NCI-H128 (cell line): ENCODE measurements at regions not wholly inside any gene's neighbourhood (a gene's known extent, or its start where the extent isn't known, plus 50 kb on each side); places are given as distances from the start of the nearest gene placed in this dataset.
"Not testable (repeated sequence)": the region's sequence is repeated elsewhere in the genome, so short reads cannot be mapped to it uniquely, and the experiment has no call there.

ENCODE experiments used
- DNase-seq: peaks from one replicate; lab custom pipeline; 2025; ENCODE audit not compliant: unreplicated experiment; lab: John Stamatoyannopoulos, UW

GRCh38 chr5:40233268-40233667 lies 446.4 kb upstream of the PTGER4 start:
- DNase-seq = no peak

- DNase-seq = no peak
Measured at GRCh38 chr5:40227931-40228330, 451.8 kb upstream of the PTGER4 start.

GRCh38 chr5:40227366-40227765 lies 452.3 kb upstream of the PTGER4 start:
- DNase-seq = no peak

GRCh38 chr5:40226906-40227305 lies 452.8 kb upstream of the PTGER4 start:
- DNase-seq = no peak

- not testable (repeated sequence) for DNase-seq
Measured at GRCh38 chr5:40225147-40225546, 454.6 kb upstream of the PTGER4 start.

GRCh38 chr5:40224421-40224820 lies 455.3 kb upstream of the PTGER4 start:
- no peak for DNase-seq

GRCh38 chr5:40223884-40224402 lies 455.8 kb upstream of the PTGER4 start:
- DNase-seq = no peak

GRCh38 chr5:40221796-40222195 lies 457.9 kb upstream of the PTGER4 start:
- no peak for DNase-seq

GRCh38 chr5:40221255-40221654 lies 458.5 kb upstream of the PTGER4 start:
- DNase-seq = no peak

GRCh38 chr5:40220260-40220659 lies 459.5 kb upstream of the PTGER4 start:
- no peak for DNase-seq

GRCh38 chr5:40217553-40217952 lies 462.2 kb upstream of the PTGER4 start:
- no peak for DNase-seq

- DNase-seq = no peak
Measured at GRCh38 chr5:40210694-40211093, 469.0 kb upstream of the PTGER4 start.

GRCh38 chr5:40206030-40206429 lies 473.7 kb upstream of the PTGER4 start:
- no peak for DNase-seq

- no peak for DNase-seq
Measured at GRCh38 chr5:40204144-40204543, 475.6 kb upstream of the PTGER4 start.

GRCh38 chr5:40202814-40203440 lies 476.8 kb upstream of the PTGER4 start:
- DNase-seq = no peak

GRCh38 chr5:40198736-40199135 lies 481.0 kb upstream of the PTGER4 start:
- DNase-seq = no peak

- not testable (repeated sequence) for DNase-seq
Measured at GRCh38 chr5:40195574-40195973, 484.1 kb upstream of the PTGER4 start.

- no peak for DNase-seq
Measured at GRCh38 chr5:40191150-40191549, 488.6 kb upstream of the PTGER4 start.

GRCh38 chr5:40172721-40173120 lies 507.0 kb upstream of the PTGER4 start:
- DNase-seq = no peak

GRCh38 chr5:40171971-40172370 lies 507.7 kb upstream of the PTGER4 start:
- DNase-seq = no peak

GRCh38 chr5:40167283-40167682 lies 512.4 kb upstream of the PTGER4 start:
- DNase-seq = no peak

GRCh38 chr5:40166802-40167201 lies 512.9 kb upstream of the PTGER4 start:
- DNase-seq = no peak
